IMR-90 (cell line): ENCODE measurements at regions not wholly inside any gene's neighbourhood (a gene's known extent, or its start where the extent isn't known, plus 50 kb on each side); places are given as distances from the start of the nearest gene placed in this dataset.

ENCODE experiments used
- ATAC-seq: fragments of 200-7000 bp; cut with Tn5 transposase; 2 replicates; pipeline ENCODE4 v1.9.1; 2020; ENCODE audit warnings: low read depth, mild to moderate bottlenecking, moderate library complexity
- BruUV-seq: library from RNA; stranded (reverse); fragments of 400-500 nt; replicated peaks from 2 replicates; lab custom pipeline; 2021; lab: Mats Ljungman, UMichigan
- CTCF ChIA-PET: fragments of 300-600 bp; formaldehyde crosslinking; extraction: SDS; loops from one replicate; lab custom pipeline; 2021; ENCODE audit warnings: antibody characterized with exemption; lab: Yijun Ruan, JAX
- POLR2A ChIA-PET: fragments of 300-600 bp; sonication (Branson Sonifier 250); formaldehyde crosslinking; loops from one replicate; lab custom pipeline; 2022; ENCODE audit warnings: antibody characterized with exemption; ENCODE audit not compliant: unreplicated experiment; lab: Charles Lee
- DNase-seq: peaks from one replicate; pipeline ENCODE4 v3.0.0; 2013
- H2AFZ ChIP-seq: replicated peaks from 2 replicates; pipeline ENCODE3; 2013; ENCODE audit warnings: low read length, mild to moderate bottlenecking; ENCODE audit not compliant: poor library complexity
- H2AK5ac ChIP-seq: 2 replicates; pipeline ENCODE4 v1.6.1; 2013; ENCODE audit warnings: low read depth, low read length, inconsistent platforms
- H2AK9ac ChIP-seq: replicated peaks from 2 replicates; pipeline ENCODE3; 2013; ENCODE audit warnings: mild to moderate bottlenecking, low read depth, low read length, moderate library complexity; ENCODE audit not compliant: poor library complexity
- H2BK120ac ChIP-seq: 2 replicates; pipeline ENCODE4 v1.6.1; 2013; ENCODE audit warnings: low read depth, low read length, inconsistent platforms
- H2BK15ac ChIP-seq: 3 replicates; pipeline ENCODE4 v1.6.1; 2013; ENCODE audit warnings: low read depth, low read length, inconsistent platforms
- H2BK20ac ChIP-seq: 2 replicates; pipeline ENCODE4 v1.6.1; 2013; ENCODE audit warnings: low read depth, mild to moderate bottlenecking, inconsistent platforms, low read length, moderate library complexity
- H2BK5ac ChIP-seq: 2 replicates; pipeline ENCODE4 v1.6.1; 2013; ENCODE audit warnings: mild to moderate bottlenecking, low read depth, low read length, inconsistent platforms; ENCODE audit not compliant: poor library complexity, severe bottlenecking
- H3K14ac ChIP-seq: replicated peaks from 2 replicates; pipeline ENCODE4 v1.6.1; 2013; ENCODE audit warnings: low read depth, low read length, inconsistent platforms
- H3K18ac ChIP-seq: 2 replicates; pipeline ENCODE4 v1.6.1; 2013; ENCODE audit warnings: low read depth, low read length, control low read depth
- H3K23ac ChIP-seq: 2 replicates; pipeline ENCODE4 v1.6.1; 2013; ENCODE audit warnings: low read depth, low read length, inconsistent platforms
- H3K27ac ChIP-seq: 2 replicates; pipeline ENCODE4 v1.5.1; 2013; ENCODE audit warnings: mild to moderate bottlenecking, control low read depth, low read length; ENCODE audit not compliant: insufficient read depth
- H3K27me3 ChIP-seq: 2 replicates; pipeline ENCODE4 v1.6.1; 2013; ENCODE audit warnings: low read length; ENCODE audit not compliant: control insufficient read depth, insufficient read depth
- H3K36me3 ChIP-seq: 2 replicates; pipeline ENCODE4 v1.6.1; 2013; ENCODE audit warnings: low read length, mixed read lengths; ENCODE audit not compliant: control insufficient read depth, insufficient read depth
- H3K4ac ChIP-seq: 2 replicates; pipeline ENCODE4 v1.6.1; 2013; ENCODE audit warnings: low read depth, low read length, inconsistent platforms
- H3K4me1 ChIP-seq: 2 replicates; pipeline ENCODE4 v1.6.1; 2013; ENCODE audit warnings: low read length, mixed read lengths; ENCODE audit not compliant: control insufficient read depth, insufficient read depth
- H3K4me2 ChIP-seq: 2 replicates; pipeline ENCODE4 v1.6.1; 2013; ENCODE audit warnings: low read depth, mild to moderate bottlenecking, control low read depth, low read length, moderate library complexity
- H3K4me3 ChIP-seq: 2 replicates; pipeline ENCODE4 v1.5.1; 2013; ENCODE audit warnings: low read depth, mild to moderate bottlenecking, control low read depth, low read length, moderate library complexity; ENCODE audit not compliant: insufficient read depth
- H3K56ac ChIP-seq: 2 replicates; pipeline ENCODE4 v1.6.1; 2013; ENCODE audit warnings: low read length, inconsistent platforms; ENCODE audit not compliant: insufficient read depth; ENCODE audit errors: extremely low read depth
- H3K79me1 ChIP-seq, 2 experiments: 2 replicates each; pipeline ENCODE4 v1.6.1; 2013; ENCODE audit warnings: low read length in 2 of 2, inconsistent platforms in 1 of 2, low read depth in 1 of 2
- H3K9ac ChIP-seq: 2 replicates; pipeline ENCODE4 v1.6.1; 2013; ENCODE audit warnings: low read depth, low read length, control low read depth
- H3K9me1 ChIP-seq: 2 replicates; pipeline ENCODE4 v1.6.1; 2013; ENCODE audit warnings: low read length, inconsistent platforms; ENCODE audit not compliant: insufficient read depth
- H3K9me3 ChIP-seq: 2 replicates; pipeline ENCODE4 v1.6.1; 2013; ENCODE audit warnings: low read length; ENCODE audit not compliant: control insufficient read depth, insufficient read depth
- H4K20me1 ChIP-seq: 2 replicates; pipeline ENCODE4 v1.6.1; 2013; ENCODE audit warnings: low read length, inconsistent platforms; ENCODE audit not compliant: insufficient read depth
- H4K5ac ChIP-seq: 2 replicates; pipeline ENCODE4 v1.6.1; 2013; ENCODE audit warnings: mild to moderate bottlenecking, low read depth, low read length, control low read depth
- H4K8ac ChIP-seq, 2 experiments: 2 replicates each; pipeline ENCODE4 v1.6.1; 2013; ENCODE audit warnings: low read depth in 2 of 2, low read length in 2 of 2, control low read depth in 1 of 2, inconsistent platforms in 1 of 2
- H4K91ac ChIP-seq: 2 replicates; pipeline ENCODE4 v1.6.1; 2013; ENCODE audit warnings: low read depth, low read length, inconsistent platforms; ENCODE audit not compliant: insufficient read depth
- BHLHE40 ChIP-seq: fragments of 150-350 bp; IDR thresholded peaks from 2 replicates; pipeline ENCODE4 v1.6.1; 2016; ENCODE audit warnings: mild to moderate bottlenecking, low read depth, low read length
- CEBPB ChIP-seq: IDR thresholded peaks from 2 replicates; pipeline ENCODE4 v1.6.1; 2012; ENCODE audit warnings: low read depth, low read length, improper control_type of control experiment
- CHD1 ChIP-seq: IDR thresholded peaks from 2 replicates; pipeline ENCODE4 v1.6.1; 2012; ENCODE audit warnings: low read depth, low read length, improper control_type of control experiment
- CTCF ChIP-seq: conservative IDR thresholded peaks from 2 replicates; pipeline ENCODE4 v1.5.1; 2012; ENCODE audit warnings: mild to moderate bottlenecking, low read depth, low read length, improper control_type of control experiment
- ELK1 ChIP-seq: fragments of 150-350 bp; IDR thresholded peaks from 2 replicates; pipeline ENCODE4 v1.6.1; 2016; ENCODE audit warnings: low read depth, mild to moderate bottlenecking, low read length, moderate library complexity, borderline replicate concordance
- FOS ChIP-seq: fragments of 150-350 bp; IDR thresholded peaks from 2 replicates; pipeline ENCODE4 v1.6.1; 2016; ENCODE audit warnings: low read depth, low read length
- MAFK ChIP-seq: IDR thresholded peaks from 2 replicates; pipeline ENCODE4 v1.6.1; 2012; ENCODE audit warnings: low read depth, low read length, improper control_type of control experiment
- MXI1 ChIP-seq: IDR thresholded peaks from 2 replicates; pipeline ENCODE4 v1.6.1; 2012; ENCODE audit warnings: low read depth, mild to moderate bottlenecking, low read length, moderate library complexity, borderline replicate concordance
- RFX5 ChIP-seq: IDR thresholded peaks from 2 replicates; pipeline ENCODE4 v1.8.0; 2012; ENCODE audit warnings: low read depth, mild to moderate bottlenecking, low read length, moderate library complexity
- USF2 ChIP-seq: fragments of 150-350 bp; IDR thresholded peaks from 2 replicates; pipeline ENCODE4 v1.6.1; 2017; ENCODE audit warnings: mild to moderate bottlenecking, antibody characterized with exemption, low read length, low read depth
- WGBS, 2 experiments: methylation state at CpG; one replicate each; pipeline versions ENCODE4 v1.1.5 to v1.1.7; 2013; ENCODE audit warnings: missing lambda C conversion rate in 2 of 2; ENCODE audit not compliant: insufficient read length in 1 of 2; ENCODE audit errors: extremely low coverage in 2 of 2; 5-methylcytosine and 5-hydroxymethylcytosine counted together
- dilution Hi-C: fragments of 300-500 bp; cut with HindIII; formaldehyde crosslinking; loops from one replicate; pipeline ENCODE4 v1.14.3; 2018; ENCODE audit warnings: low sequenced_read_pairs; ENCODE audit not compliant: unreplicated experiment
- in situ Hi-C: fragments of 300-500 bp; cut with MboI; formaldehyde crosslinking; loops from 3 replicates; pipeline ENCODE4 v1.14.3; 2019; ENCODE audit warnings: low sequenced_read_pairs, inconsistent platforms, mixed read lengths
- intact Hi-C: fragments of 100-400 bp; cut with micrococcal nuclease; formaldehyde crosslinking; loops from 2 replicates; pipeline ENCODE4 v1.10.0; 2022

- no peak for DNase-seq
- no peak overlapping the region for H2BK15ac ChIP-seq
- no peak overlapping the region for H2AK5ac ChIP-seq
- no peaks in the 10 kb centered on the region for H3K79me1 ChIP-seq
- no peaks in the 10 kb centered on the region for H4K20me1 ChIP-seq
- no TSS peak for BruUV-seq
- ATAC-seq = no peak
- no CpG with 5 or more reads among the region's 2 CpGs for WGBS, 2 experiments
- H2BK120ac ChIP-seq = no peak overlapping the region
- H3K4me2 ChIP-seq = no peak overlapping the region
- ChIA-PET CTCF (no interaction called here), POLR2A (no interaction called here)
- H2AFZ ChIP-seq = no peak overlapping the region
- no peaks in the 10 kb centered on the region for H3K9me3 ChIP-seq
- no peak for TF ChIP-seq USF2
- TF ChIP-seq BHLHE40 = no peak
- TF ChIP-seq CTCF = no peak
- no peak for TF ChIP-seq RFX5
- no peak for TF ChIP-seq CHD1
- no peak for TF ChIP-seq ELK1
- TF ChIP-seq MXI1 = no peak
- TF ChIP-seq MAFK = no peak
- TF ChIP-seq FOS = no peak
- TF ChIP-seq CEBPB = no peak
- peaks cover 3% of the 10 kb centered on the region; the same call in 1 of the 2 replicates for H3K27me3 ChIP-seq
- H4K91ac ChIP-seq = no peak overlapping the region
- H3K14ac ChIP-seq = no peak overlapping the region
- H2AK9ac ChIP-seq = no peak overlapping the region
- dilution Hi-C loops = no loop called here
- H3K56ac ChIP-seq = no peak overlapping the region
- H2BK20ac ChIP-seq = no peak overlapping the region
- H3K18ac ChIP-seq = no peak overlapping the region
- no peak overlapping the region for H3K23ac ChIP-seq
- H3K9ac ChIP-seq = no peak overlapping the region
- H3K4me1 ChIP-seq = no peaks in the 10 kb centered on the region
- no peaks in the 10 kb centered on the region for H3K36me3 ChIP-seq
- H2BK5ac ChIP-seq = no peak overlapping the region
- H4K8ac ChIP-seq = no peak overlapping the region
- H4K5ac ChIP-seq = no peak overlapping the region
- in situ Hi-C loops = loop anchor here (25.0 kb wide), 1 partner anchor 486 kb away; the partner anchor contains the start of gene MRPL1
- H3K9me1 ChIP-seq = no peaks in the 10 kb centered on the region
- no peak overlapping the region for H3K4ac ChIP-seq
- no peak overlapping the region for H3K27ac ChIP-seq
- intact Hi-C loops = no loop called here
- no peak overlapping the region for H3K4me3 ChIP-seq
Measured at GRCh38 chr4:77375866-77376607, 219.0 kb downstream of the CCNG2 start.
